HG03045 (cell line): ENCODE measurements at regions not wholly inside any gene's neighbourhood (a gene's known extent, or its start where the extent isn't known, plus 50 kb on each side); places are given as distances from the start of the nearest gene placed in this dataset.
"Not testable (repeated sequence)": the region's sequence is repeated elsewhere in the genome, so short reads cannot be mapped to it uniquely, and the experiment has no call there.

Experiments
- ATAC-seq: cut with Tn5 transposase; IDR thresholded peaks from one replicate; pipeline ENCODE4 v1.9.1; 2021; ENCODE audit warnings: mild to moderate bottlenecking, moderate library complexity; ENCODE audit not compliant: unreplicated experiment

GRCh38 chr14:49036266-49036665, 549.9 kb downstream of the RPS29 start:
- no peak for ATAC-seq

DNA sequence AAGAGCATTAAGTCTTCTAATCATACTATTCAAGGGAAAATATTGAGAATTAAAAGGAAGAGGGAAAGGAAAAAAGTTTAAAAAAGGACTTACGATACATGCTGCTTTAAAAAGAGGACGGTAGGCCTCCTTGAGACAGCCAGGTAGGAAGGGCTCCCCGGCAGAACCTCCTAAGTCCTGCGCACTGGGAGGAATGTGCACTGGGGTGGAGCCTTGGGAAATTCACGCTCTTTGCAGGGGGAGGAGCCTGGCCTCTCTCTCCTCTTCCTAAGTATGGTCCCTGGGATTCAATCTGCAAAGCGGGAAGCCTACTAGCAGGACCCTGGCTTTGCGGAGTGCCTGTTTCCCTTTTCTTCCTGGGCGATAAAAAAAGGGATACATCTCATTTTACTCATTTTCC, 553.0 kb downstream of the RPS29 start:
- ATAC-seq = no peak

DNA sequence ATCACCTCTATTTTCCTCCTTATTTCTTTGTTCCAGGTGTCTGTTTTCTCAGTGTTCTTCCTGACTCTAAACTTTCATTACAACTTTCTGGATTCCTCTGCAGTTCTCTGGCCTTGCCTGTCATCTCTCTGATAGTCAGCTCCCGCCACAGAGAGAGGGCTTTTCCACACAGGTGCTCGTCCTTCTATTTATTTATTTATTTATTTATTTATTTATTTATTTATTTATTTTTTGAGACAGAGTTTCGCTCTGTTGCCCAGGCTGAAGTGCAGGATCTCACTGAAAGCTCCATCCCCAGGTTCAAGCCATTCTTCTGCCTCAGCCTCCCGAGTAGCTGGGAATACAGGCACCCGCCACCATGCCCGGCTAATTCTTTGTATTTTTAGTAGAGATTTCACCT, 554.5 kb downstream of the RPS29 start:
- not testable (repeated sequence) for ATAC-seq

- ATAC-seq = no peak
Measured at GRCh38 chr14:49019467-49020115, 566.6 kb downstream of the RPS29 start.

GRCh38 chr14:49017447-49017846, 568.7 kb downstream of the RPS29 start:
- no peak for ATAC-seq

GRCh38 chr14:49016381-49016780, 569.8 kb downstream of the RPS29 start:
- no peak for ATAC-seq

DNA sequence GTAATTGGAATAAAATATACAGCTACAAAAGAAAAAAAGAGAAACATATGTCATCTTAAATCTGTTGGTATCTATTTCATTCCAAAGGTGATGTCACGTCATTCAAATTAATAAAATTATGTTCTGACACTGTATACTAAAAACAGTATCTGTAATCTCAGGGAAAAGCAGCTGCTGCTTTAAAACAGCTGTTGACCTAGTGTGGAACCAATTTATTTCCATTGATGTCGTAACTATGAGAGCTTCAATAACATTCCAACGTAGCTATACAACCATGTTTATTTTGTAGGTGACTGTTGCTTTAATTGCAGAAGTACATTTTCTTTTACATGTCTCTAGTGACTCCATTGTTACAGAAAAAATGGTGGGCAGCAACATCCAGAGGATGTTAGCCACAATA, 571.7 kb downstream of the RPS29 start:
- no peak for ATAC-seq

- no peak for ATAC-seq
Measured at GRCh38 chr14:49008363-49008762, 577.8 kb downstream of the RPS29 start.

DNA sequence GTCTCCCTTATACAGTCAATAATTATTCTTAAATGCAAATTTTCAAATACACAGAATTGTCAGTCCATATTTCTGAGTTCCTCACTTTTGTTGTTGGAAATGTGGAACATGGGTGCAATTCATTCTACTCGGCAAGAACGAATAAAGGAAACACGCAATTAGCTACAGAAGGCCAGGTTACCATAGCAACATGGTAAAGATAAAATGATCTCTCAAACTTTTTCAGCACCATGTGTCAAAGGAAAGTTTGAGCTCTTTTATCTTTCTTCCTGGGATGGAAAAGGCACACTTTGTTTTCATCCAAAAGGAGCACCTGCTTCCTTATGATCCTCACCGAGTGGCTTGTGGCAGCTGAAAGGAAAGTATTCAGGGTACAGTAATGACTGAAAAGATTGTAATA, 595.0 kb downstream of the RPS29 start:
- no peak for ATAC-seq

DNA sequence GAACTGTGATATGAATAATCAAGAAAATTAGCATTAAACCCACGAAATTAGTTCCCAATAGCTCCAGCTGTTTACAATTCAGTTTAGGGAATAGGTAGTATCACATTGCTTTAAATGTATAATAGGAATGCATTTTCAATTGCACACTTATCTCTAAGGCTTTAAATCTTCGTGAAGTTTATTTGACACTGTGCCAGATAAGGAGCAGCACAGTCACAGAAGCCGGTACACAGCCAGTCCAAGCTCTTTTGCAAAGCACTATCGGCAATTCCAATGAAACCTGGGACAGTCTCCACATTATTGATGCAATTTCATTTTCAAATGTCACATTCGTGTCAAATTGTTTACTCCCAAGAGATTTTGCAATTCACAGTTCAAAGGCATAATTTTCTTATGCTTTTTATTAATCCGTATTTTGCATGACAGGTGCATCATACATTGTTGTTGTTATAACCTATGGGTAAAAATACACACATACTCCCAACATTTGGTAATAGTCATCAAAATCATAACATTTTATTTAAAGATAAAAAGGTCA, 602.8 kb downstream of the RPS29 start:
- ATAC-seq = no peak

DNA sequence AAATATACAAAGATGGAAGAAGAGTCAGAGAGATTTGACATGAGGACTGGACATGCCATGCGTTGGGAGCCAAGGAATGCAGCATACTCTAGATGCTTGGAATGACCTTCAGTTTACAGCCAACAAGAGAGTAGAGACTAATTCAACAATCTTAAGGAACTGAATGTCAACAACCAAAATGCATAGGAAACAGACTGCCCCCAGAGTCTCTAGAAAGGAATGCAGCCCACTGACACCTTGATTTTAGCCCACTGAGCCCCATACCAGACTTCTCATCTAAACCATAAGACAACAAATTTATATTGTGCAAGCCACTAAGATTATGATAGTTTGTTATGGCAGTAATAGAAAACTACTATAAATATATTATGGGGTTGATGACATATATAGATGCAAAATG, 611.2 kb downstream of the RPS29 start:
- ATAC-seq = no peak

- no peak for ATAC-seq
Measured at GRCh38 chr14:48973151-48973550, 613.0 kb downstream of the RPS29 start.

DNA sequence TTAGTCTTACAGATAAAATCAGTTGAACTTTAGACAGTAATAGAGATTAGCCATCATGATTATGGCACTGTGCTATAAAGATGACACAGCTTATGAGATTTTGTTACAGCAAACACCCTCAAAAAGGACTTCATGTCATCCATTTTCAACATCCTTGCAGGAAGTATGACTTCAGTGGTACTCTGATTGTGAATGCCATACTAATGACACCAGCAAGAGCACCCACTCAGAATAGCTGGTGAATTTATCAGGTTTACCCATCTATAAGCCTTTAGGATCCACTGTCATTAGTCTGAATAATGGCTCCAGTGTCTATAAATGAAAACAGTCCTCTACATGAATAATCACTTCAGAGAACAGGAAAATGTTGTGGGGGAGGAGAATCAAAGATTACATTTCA, 615.2 kb downstream of the RPS29 start:
- ATAC-seq = no peak

GRCh38 chr14:48967419-48967818, 618.8 kb downstream of the RPS29 start:
- ATAC-seq = no peak

GRCh38 chr14:48963231-48963790, 622.9 kb downstream of the RPS29 start:
- ATAC-seq = no peak

DNA sequence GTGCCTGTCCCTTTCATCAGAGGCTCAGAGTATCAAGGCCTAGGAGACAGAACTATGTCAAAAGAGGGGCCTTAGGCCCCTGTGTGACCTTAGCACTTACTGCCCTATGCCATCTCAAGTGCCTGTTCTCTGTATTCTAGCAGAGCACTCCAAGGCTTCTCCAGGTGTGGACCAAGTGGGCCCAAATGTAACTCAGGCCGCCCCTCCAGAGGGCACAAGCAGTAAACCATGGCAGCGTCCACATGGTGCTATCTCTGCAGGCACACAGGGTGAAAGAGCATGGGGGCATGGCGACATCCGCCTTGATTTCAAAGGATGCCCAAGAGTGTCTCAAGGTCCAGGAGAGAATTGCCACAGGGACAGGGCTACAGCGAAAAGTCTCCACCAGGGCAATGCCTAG, 628.7 kb downstream of the RPS29 start:
- ATAC-seq = no peak

DNA sequence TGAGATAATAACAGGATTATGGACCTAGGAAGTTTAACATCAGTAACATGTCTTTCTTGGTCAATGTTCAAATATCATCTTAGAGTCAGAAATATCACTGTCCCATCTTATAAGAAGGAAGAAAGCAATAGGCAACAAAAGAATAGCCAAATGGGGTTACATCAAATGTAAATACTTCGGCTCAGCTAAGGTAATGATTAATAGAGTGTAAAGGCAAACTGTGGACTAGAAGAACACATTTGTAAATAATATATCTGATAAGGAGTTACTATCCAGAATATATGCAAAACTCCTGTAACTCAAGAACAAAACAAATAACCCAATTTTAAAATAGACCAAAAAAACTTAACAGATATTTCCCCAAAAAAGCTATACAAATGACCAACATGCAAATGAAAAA, 630.3 kb downstream of the RPS29 start:
- ATAC-seq = no peak

- no peak for ATAC-seq
Measured at GRCh38 chr14:48954446-48954845, 631.7 kb downstream of the RPS29 start.

DNA sequence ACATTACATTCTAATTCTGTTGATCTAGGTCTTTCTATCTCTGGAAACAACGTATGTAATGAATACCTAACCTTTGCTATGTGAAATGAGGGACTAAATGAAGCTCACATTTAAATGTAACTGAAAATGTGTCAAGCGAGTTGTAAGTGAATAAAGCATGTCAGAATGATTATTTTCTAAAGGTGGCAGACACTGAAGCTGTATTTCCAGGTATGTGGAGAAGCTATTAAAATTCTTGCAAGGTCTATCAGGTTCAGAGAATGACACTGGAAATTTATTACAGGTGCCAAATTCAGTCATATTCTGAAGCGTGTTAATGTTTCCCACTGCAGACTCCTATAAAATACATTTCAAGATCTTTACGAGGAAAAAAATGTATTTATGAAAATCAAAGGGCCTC, 641.4 kb downstream of the RPS29 start:
- no peak for ATAC-seq

DNA sequence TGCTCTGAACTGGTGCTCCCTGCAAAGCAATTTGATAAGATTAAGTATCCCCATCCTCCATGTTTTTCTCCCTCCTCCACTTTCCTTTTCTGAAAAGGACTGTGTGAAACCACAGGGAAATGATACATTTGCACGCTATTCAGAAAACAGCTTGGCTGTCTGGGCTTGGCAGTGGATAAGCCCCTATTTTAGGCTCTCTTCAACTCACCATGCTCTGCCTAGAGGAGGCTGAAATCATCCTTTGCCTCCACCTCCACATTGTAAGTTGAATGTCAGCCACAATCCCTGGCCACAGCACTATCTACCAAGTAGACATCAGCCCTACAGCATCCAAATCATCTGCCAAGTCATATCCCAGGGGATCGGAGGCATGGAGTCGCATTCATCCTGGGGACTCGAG, 642.3 kb downstream of the RPS29 start:
- ATAC-seq = no peak

DNA sequence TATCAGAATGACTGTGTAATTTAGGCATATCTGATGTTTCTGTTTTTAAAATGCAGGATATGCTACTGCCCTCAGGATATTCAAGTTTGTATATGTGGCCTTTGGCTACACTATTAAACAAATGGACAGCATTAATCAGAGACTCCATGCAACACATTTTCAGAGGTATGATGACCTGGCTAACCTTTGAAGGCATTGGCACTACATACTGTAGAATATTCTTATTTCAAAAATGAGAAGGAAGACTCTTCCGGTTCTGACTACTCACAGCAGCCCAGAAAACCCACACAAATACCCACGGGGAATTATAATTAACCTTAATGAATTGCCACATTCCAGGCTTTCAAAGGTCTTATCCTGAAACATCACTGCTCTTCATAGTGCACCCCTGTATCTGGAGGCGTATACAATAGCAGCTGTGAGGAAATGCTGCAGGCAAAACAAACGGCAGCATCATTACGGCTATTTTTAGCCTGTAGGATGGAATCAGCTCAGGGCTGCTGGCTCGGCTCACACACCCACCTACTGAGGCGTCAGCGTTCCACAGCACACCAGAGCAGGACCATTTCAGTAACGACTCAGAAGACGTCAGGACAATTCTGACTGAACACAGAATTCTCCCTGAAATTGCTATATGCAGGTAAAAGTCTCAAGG, 648.5 kb downstream of the RPS29 start:
- no peak for ATAC-seq

GRCh38 chr14:48936849-48937248, 649.3 kb downstream of the RPS29 start:
- ATAC-seq = no peak
